ENCODE measurements at regions not wholly inside any gene's neighbourhood (a gene's known extent, or its start where the extent isn't known, plus 50 kb on each side); places are given as distances from the start of the nearest gene placed in this dataset.

DNA sequence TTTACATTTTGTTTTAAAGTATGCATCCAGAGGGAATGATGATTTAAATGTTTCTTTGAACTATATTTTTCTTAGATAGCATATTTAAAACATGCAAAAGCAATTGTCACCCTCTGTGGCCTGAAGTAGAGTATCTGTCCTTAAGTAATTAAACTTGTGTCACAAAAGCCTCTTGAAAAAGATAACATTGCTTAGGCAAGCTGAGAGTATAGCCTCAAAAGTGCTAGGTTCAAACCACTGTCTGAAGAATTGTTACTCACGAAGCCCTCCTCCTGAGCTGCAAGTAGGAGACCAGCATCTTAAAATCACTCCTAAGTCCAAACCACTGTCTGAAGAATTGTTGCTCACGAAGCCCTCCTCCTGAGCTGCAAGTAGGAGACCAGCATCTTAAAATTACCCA is 378.0 kb upstream of the PRR16 start:
- DNase-seq (no peak), ATAC-seq (no peak)
- TF ChIP-seq, protein P1, sequence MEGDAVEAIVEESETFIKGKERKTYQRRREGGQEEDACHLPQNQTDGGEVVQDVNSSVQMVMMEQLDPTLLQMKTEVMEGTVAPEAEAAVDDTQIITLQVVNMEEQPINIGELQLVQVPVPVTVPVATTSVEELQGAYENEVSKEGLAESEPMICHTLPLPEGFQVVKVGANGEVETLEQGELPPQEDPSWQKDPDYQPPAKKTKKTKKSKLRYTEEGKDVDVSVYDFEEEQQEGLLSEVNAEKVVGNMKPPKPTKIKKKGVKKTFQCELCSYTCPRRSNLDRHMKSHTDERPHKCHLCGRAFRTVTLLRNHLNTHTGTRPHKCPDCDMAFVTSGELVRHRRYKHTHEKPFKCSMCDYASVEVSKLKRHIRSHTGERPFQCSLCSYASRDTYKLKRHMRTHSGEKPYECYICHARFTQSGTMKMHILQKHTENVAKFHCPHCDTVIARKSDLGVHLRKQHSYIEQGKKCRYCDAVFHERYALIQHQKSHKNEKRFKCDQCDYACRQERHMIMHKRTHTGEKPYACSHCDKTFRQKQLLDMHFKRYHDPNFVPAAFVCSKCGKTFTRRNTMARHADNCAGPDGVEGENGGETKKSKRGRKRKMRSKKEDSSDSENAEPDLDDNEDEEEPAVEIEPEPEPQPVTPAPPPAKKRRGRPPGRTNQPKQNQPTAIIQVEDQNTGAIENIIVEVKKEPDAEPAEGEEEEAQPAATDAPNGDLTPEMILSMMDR (IDR thresholded peaks at IDR 0.05), result no peak
- no peak for TF ChIP-seq POLR2A (IDR thresholded peaks at IDR 0.05)
- Histone ChIP-seq H3K36me3 (no peaks in the 10 kb centered on the region), H3K4me1 (no peaks in the 10 kb centered on the region), H3K9me3 (no peaks in the 10 kb centered on the region), H3K4me3 (no peak overlapping the region), H3K27me3 (no peaks in the 10 kb centered on the region), H3K27ac (no peak overlapping the region)
- intact Hi-C loops (cut with DNase I), result no loop called here
- WGBS (ENCODE audit: insufficient coverage, low coverage, low lambda C conversion rate, missing lambda C conversion rate), result 19% methylated on average over 2 of the region's 2 CpGs

DNA sequence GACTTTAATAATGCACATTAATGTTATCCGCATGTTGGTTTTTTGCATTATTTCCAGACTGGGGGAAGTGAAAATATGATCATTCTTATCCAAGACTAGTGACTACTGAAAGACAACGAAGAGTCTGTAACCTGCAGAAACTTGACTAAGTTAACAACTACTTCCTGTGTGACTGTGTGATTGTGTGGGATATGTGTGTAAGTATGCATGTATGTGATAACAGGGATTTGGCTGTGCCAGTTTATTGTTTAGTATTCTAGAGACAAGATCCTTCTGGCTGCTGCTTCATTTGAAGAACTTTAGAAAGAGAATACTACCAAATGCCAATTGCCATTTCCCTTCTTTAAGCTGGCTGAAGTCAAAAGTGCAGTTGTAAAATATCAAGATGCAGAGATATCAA is 375.7 kb upstream of the PRR16 start:
- Histone ChIP-seq H3K9me3 (no peaks in the 10 kb centered on the region), H3K4me3 (no peak overlapping the region), H3K27me3 (no peaks in the 10 kb centered on the region), H3K4me1 (no peaks in the 10 kb centered on the region), H3K27ac (no peak overlapping the region), H3K36me3 (no peaks in the 10 kb centered on the region)
- TF ChIP-seq, protein P1 (IDR thresholded peaks at IDR 0.05), result no peak
- TF ChIP-seq POLR2A (IDR thresholded peaks at IDR 0.05), result no peak
- WGBS (ENCODE audit: insufficient coverage, low coverage, low lambda C conversion rate, missing lambda C conversion rate), result 64% methylated on average over 2 of the region's 2 CpGs
- ATAC-seq (no peak), DNase-seq (no peak)
- intact Hi-C loops (cut with DNase I), result no loop called here

DNA sequence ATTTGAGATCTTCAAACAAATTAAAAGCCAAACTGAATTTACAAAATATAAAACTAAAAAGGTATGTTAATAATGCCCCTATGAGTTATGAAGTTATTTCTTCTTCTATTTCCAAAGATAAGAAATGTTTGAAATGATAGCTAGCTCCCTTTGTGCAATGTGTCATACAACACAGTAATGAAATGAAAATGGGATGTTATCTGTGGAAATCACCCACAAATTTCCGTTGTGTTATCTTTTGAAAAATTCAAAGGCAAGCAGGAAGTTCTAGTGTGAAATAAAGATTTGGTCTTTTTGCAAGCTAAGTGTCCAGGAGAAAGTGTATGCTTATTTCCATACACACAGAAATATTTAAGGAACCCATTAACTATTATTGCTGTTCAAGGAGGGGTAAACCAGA is 375.3 kb upstream of the PRR16 start:
- WGBS (ENCODE audit: insufficient coverage, low coverage, low lambda C conversion rate, missing lambda C conversion rate), result 15% methylated on average over 1 of the region's 1 CpG
- H3K4me1 ChIP-seq, result no peaks in the 10 kb centered on the region
- no peak overlapping the region for H3K27ac ChIP-seq
- H3K27me3 ChIP-seq, result no peaks in the 10 kb centered on the region
- ATAC-seq, result no peak
- intact Hi-C loops (cut with DNase I), result no loop called here
- no peaks in the 10 kb centered on the region for H3K9me3 ChIP-seq
- H3K4me3 ChIP-seq, result no peak overlapping the region
- DNase-seq, result no peak
- no peaks in the 10 kb centered on the region for H3K36me3 ChIP-seq
- TF ChIP-seq, protein P1 (IDR thresholded peaks at IDR 0.05), result no peak
- no peak for TF ChIP-seq POLR2A (IDR thresholded peaks at IDR 0.05)

DNA sequence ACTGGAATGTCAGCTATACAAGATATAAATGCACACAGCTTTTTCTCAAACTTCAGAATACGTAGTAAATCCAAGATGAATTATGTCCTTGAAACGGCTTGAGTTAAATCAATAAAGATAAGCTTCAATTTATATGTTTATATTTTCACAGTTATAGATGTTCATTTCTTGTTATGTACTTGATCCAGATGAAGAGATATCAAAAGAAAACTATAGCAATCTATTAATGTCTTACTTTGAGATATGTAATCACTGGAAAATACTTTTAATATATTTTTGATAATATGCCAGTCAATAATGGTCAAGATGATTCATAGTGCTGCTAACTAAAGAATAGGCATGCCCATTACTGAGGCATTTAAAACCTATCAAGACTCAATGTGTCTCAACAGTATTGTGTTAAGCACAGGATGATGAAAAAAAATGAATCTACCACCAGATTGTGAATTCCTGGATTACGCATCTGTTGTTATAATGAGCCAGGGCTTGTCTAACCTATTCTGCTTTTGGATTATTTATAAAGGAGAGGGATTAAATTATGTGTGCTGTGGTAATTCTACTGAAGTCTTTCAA is 372.6 kb upstream of the PRR16 start:
- Histone ChIP-seq H3K4me3 (no peak overlapping the region), H3K4me1 (no peaks in the 10 kb centered on the region), H3K27ac (no peak overlapping the region), H3K9me3 (no peaks in the 10 kb centered on the region), H3K36me3 (no peaks in the 10 kb centered on the region), H3K27me3 (no peaks in the 10 kb centered on the region)
- WGBS (ENCODE audit: insufficient coverage, low coverage, low lambda C conversion rate, missing lambda C conversion rate), result 47% methylated on average over 3 of the region's 3 CpGs
- ATAC-seq (no peak), DNase-seq (no peak)
- TF ChIP-seq, protein P1 (IDR thresholded peaks at IDR 0.05), result no peak
- TF ChIP-seq POLR2A (IDR thresholded peaks at IDR 0.05), result no peak
- intact Hi-C loops (cut with DNase I), result no loop called here

DNA sequence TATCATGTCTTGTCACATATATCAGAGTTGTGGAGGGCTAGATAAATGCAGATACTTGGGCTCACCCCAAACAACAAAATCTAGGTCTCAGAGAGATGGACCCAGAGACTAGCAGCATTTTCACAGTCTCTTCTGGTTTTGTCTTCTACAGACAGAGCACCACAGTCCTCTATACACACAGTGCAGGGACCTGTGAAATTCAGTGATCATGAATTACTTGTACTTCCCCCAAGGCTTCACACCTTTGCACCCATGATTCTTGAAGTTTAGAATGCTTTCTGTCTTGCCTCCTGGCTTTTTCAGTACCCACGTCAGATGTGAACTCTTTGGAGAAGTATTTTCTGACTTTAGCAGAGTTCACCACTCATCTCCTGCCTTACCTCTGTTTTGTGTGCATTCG is 371.5 kb upstream of the PRR16 start:
- DNase-seq, result no peak
- intact Hi-C loops (cut with DNase I), result no loop called here
- no peak overlapping the region for H3K27ac ChIP-seq
- H3K27me3 ChIP-seq, result no peaks in the 10 kb centered on the region
- H3K9me3 ChIP-seq, result no peaks in the 10 kb centered on the region
- no peak for ATAC-seq
- H3K4me1 ChIP-seq, result no peaks in the 10 kb centered on the region
- no peak for TF ChIP-seq POLR2A (IDR thresholded peaks at IDR 0.05)
- TF ChIP-seq, protein P1 (IDR thresholded peaks at IDR 0.05), result no peak
- 20% methylated on average over 2 of the region's 2 CpGs for WGBS (ENCODE audit: insufficient coverage, low coverage, low lambda C conversion rate, missing lambda C conversion rate)
- no peak overlapping the region for H3K4me3 ChIP-seq
- no peaks in the 10 kb centered on the region for H3K36me3 ChIP-seq

Measured in right lobe of liver (tissue), 6 donors.